Fibroblast of mammary gland (primary cell): ENCODE measurements at regions not wholly inside any gene's neighbourhood (a gene's known extent, or its start where the extent isn't known, plus 50 kb on each side); places are given as distances from the start of the nearest gene placed in this dataset.
A peak's percentile ranks its signal among the peaks of the same experiment; 100 is the strongest.

Source experiments
- DNase-seq: peaks from one replicate; pipeline ENCODE4 v3.0.0-alpha.2; 2010; ENCODE audit warnings: low read depth
- H3K4me3 ChIP-seq: 2 replicates; pipeline ENCODE4 v1.5.1; 2011; ENCODE audit warnings: low read depth, mild to moderate bottlenecking, low read length, moderate library complexity; ENCODE audit not compliant: control insufficient read depth
- TF ChIP-seq, protein P1 (sequence below): conservative IDR thresholded peaks from 2 replicates; pipeline ENCODE4 v1.5.1; 2011; ENCODE audit warnings: low read depth, low read length, inconsistent platforms; ENCODE audit not compliant: control insufficient read depth, insufficient read depth

DNA sequence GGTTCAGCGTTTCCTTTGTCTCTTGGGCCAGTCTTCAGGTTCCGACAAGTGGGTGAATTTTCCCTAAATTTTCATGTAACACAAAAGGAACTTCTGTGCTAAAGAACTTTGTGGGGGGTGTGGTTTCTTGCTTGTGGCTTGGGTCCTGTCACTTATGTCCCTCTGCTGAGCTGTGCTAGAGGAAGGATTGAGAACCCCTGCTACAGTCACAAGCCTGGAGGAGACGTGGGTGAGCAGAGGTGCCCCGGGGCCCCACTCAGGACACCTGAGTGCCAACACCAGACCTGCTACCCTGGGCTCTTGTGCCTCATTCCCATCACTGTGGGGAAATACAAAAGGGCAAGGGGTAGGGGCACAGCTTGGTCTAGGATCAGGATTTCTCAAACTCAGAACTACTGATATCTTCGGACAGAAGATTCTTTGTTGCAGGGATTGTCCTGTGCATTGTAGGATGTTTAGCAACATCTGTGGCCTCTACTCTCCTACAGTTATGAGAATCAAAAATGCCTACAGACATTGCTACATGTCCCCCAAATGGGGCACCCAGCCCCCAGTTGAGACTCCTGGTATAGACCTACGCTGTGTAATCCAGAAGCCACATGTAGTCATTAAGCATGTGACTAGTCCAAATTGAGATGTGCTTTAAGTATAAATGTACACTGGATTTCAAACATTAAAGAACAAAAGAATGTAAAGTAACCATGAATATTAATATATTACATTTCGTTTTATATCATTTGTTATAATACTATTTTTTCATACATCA lies 128.7 kb downstream of the LY86 start:
- TF ChIP-seq, protein P1, sequence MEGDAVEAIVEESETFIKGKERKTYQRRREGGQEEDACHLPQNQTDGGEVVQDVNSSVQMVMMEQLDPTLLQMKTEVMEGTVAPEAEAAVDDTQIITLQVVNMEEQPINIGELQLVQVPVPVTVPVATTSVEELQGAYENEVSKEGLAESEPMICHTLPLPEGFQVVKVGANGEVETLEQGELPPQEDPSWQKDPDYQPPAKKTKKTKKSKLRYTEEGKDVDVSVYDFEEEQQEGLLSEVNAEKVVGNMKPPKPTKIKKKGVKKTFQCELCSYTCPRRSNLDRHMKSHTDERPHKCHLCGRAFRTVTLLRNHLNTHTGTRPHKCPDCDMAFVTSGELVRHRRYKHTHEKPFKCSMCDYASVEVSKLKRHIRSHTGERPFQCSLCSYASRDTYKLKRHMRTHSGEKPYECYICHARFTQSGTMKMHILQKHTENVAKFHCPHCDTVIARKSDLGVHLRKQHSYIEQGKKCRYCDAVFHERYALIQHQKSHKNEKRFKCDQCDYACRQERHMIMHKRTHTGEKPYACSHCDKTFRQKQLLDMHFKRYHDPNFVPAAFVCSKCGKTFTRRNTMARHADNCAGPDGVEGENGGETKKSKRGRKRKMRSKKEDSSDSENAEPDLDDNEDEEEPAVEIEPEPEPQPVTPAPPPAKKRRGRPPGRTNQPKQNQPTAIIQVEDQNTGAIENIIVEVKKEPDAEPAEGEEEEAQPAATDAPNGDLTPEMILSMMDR, result no peak
- DNase-seq, result no peak
- H3K4me3 ChIP-seq, result no peak overlapping the region

DNA sequence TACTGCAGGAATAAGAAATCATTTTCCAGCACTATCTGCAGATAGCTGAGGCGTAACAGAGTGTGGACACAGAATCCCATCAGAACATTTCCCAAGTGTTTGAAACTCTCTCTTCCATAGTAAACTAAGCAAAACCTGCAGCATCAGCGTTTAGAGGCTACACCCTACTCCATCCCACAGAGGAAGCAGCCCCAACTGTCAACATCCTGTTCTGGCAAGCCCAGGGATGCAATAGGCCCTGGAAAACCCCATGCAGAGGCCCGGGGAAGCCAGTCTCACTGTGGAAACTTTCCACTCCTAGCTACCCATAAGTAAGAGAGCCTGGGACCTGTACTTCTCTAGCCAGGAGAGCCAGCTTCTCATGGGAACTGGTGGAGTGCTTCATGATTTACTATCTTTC lies 129.4 kb downstream of the LY86 start:
- no peak overlapping the region for H3K4me3 ChIP-seq
- no peak for DNase-seq
- TF ChIP-seq, protein P1, result no peak

DNA sequence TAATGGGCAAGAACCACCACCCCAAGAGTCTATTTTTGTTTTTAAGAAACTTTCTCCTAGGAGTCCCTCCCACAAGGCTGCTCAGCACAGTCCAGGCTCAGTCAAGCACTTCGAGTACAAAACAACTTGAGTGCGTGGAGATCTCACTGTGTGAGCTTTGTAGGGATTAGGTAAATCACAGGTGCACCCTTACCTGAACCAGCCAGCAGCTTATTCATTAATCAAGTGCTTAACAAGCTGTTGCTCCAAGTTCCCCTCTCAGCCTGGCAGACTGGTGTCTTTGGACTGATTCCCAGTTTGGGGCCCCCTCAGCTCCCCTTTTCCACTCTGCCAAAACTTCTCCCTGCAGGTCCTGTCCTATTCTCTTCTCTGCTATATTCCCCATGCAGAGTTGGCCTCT lies 133.1 kb downstream of the LY86 start:
- DNase-seq, result no peak
- no peak overlapping the region for H3K4me3 ChIP-seq
- TF ChIP-seq, protein P1, result no peak

DNA sequence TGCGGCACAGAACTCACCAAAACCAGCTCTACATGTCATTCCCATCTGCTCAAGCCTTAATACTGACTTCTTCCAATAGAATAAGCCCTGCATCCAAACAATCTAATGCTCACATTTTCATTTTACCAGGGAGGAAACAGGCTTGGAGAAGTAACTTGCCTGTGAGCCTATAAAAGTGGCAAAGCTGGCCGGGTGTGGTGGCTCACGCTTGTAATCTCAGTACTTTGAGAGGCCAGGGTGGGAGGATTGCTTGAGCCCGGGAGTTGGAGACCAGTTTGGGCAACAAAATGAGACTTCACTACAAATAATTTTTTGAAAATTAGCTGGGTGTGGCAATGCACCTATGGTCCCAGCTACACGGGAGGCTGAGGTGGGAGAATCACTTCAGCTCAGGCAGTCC lies 133.7 kb downstream of the LY86 start:
- TF ChIP-seq, protein P1, result no peak
- H3K4me3 ChIP-seq, result no peak overlapping the region
- no peak for DNase-seq

DNA sequence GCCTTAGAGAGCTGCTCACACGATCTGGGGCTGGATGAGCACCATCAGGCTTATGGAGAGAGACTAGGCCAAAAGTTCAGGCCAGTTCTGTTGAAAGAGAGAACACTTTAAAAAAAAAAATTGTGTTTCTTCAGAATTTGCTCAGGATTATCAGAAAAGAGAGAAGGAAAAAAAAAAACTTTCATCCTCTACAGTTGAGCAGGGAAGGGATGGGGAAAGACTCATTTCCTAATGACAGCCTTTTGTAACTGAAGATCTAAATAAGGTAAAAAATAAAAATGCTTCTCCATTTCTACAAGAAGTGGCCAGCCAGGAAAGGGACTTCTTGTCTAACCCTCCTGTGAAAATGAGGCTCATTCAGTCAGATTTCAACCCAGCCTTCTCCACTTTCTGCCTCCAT lies 134.8 kb downstream of the LY86 start:
- DNase-seq, result no peak
- H3K4me3 ChIP-seq, result no peak overlapping the region
- TF ChIP-seq, protein P1, result no peak

DNA sequence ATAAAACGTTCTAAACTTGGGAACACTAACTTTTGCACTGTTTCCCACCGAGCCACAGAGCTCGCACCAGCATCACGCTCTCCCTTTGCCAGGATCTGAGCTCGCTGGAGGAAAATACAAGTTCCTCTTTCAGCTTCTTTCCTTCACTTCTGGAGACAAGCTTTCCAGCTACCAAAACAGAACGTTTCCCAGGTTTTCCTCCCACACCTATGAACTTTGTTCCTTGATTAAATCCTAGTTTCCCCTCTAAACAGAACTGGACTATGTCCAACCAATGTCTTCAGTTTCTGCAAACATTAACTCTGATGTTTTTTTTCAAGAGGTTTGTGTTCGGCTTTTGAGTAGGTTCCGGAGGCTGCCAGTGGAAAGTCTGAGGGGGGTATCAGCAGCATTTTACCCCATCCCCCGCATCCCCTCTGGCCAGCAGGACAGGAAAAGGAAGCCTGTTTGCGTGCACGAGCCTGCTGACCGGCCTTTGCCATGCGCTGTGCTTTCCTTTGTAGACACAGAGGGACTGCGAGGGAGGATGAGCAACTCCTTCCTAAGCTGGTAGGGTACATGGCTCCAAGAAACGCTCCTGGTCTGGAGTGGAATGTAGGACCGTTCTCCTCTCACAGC lies 135.5 kb downstream of the LY86 start:
- H3K4me3 ChIP-seq, result peak overlapping the region; percentile 14
- TF ChIP-seq, protein P1, result no peak
- peak; percentile 66 for DNase-seq
